Thoracic aorta (tissue), 2 donors: ENCODE measurements at regions not wholly inside any gene's neighbourhood (a gene's known extent, or its start where the extent isn't known, plus 50 kb on each side); places are given as distances from the start of the nearest gene placed in this dataset.

Experiments
- ATAC-seq: fragments of 150-250 bp; one replicate; pipeline ENCODE4 v1.8.0; 2017; ENCODE audit warnings: low read depth; ENCODE audit not compliant: insufficient number of reproducible peaks, low FRiP score
- DNase-seq: peaks from one replicate; pipeline ENCODE4 v3.0.0-alpha.2; 2020; ENCODE audit warnings: low spot score
- H3K27ac ChIP-seq, 2 donors: fragments of 200-600 bp; sonication (generic); 1 replicate in 1 of 2; 2 replicates in 1 of 2; pipeline ENCODE4 v1.5.1; 2016; ENCODE audit warnings: mild to moderate bottlenecking in 2 of 2, moderate library complexity in 2 of 2
- H3K27me3 ChIP-seq: fragments of 200-600 bp; sonication (generic); replicated peaks from 2 replicates; pipeline ENCODE4 v1.6.0; 2016; ENCODE audit warnings: mild to moderate bottlenecking; ENCODE audit not compliant: insufficient read depth
- H3K36me3 ChIP-seq: fragments of 200-600 bp; sonication (generic); one replicate; pipeline ENCODE4 v1.5.1; 2016
- H3K4me1 ChIP-seq, 2 donors: fragments of 200-600 bp; sonication (generic); 1 replicate in 1 of 2; 2 replicates in 1 of 2; pipeline versions ENCODE4 v1.5.1 to v1.6.0; 2016; ENCODE audit warnings: low read depth in 2 of 2, mild to moderate bottlenecking in 1 of 2; ENCODE audit not compliant: control insufficient read depth in 1 of 2
- H3K4me3 ChIP-seq: fragments of 200-600 bp; sonication (generic); 2 replicates; pipeline ENCODE4 v1.5.1; 2016; ENCODE audit warnings: mild to moderate bottlenecking
- H3K9me3 ChIP-seq: fragments of 200-600 bp; sonication (generic); 2 replicates; pipeline ENCODE4 v1.5.1; 2016
- CTCF ChIP-seq: fragments of 200-600 bp; sonication (generic); IDR thresholded peaks from one replicate; pipeline ENCODE4 v1.5.1; 2019; ENCODE audit warnings: antibody characterized with exemption

DNA sequence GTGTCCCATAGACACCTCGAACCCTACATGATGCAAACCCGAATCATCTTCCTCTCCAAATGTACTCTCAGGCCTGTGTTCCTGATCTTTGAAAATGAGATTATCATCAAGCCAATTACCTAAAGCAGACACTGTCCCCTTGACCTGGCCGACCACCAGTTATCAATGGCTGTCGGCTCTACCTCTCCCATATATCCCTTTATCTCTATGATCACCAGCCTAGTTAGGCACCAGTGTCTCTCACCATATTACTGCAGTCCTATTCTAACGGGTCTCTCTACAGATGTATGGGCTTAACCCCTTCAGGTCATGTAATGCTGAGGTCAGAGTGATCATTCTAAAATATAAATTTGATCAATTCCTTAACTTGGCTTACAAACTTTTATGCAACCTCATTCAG lies 234.9 kb upstream of the MARCKS start:
- no peaks in the 10 kb centered on the region for H3K4me1 ChIP-seq
- no peak for ATAC-seq
- H3K4me3 ChIP-seq, result no peak overlapping the region
- no peaks in the 10 kb centered on the region for H3K36me3 ChIP-seq
- DNase-seq, result no peak
- no peak for TF ChIP-seq CTCF
- H3K27me3 ChIP-seq, result no peaks in the 10 kb centered on the region
- H3K27ac ChIP-seq, result no peak overlapping the region
- H3K9me3 ChIP-seq, result no peaks in the 10 kb centered on the region

DNA sequence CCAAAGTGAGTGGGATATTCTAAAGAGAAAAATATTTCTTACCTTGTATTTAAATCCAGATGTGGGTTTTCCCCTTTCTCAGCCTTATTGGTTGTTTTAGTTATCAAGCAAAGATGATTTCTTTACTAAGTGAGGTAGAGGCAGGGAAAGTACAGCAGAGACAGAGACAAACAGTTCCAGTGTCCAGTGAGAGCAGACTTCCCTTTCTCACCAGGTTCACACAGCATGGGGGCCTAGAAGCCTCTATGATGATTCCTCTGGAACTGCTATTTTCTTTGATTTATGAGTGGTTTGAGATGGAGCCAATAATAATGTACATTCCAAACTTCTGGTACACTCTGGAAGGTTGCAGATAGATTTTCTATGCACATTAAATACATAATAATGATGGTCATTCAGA lies 234.0 kb upstream of the MARCKS start:
- ATAC-seq (no peak), DNase-seq (no peak)
- H3K27me3 ChIP-seq, result no peaks in the 10 kb centered on the region
- H3K4me3 ChIP-seq, result no peak overlapping the region
- no peak for TF ChIP-seq CTCF
- no peaks in the 10 kb centered on the region for H3K9me3 ChIP-seq
- no peaks in the 10 kb centered on the region for H3K36me3 ChIP-seq
- no peak overlapping the region for H3K27ac ChIP-seq
- H3K4me1 ChIP-seq, result no peaks in the 10 kb centered on the region

DNA sequence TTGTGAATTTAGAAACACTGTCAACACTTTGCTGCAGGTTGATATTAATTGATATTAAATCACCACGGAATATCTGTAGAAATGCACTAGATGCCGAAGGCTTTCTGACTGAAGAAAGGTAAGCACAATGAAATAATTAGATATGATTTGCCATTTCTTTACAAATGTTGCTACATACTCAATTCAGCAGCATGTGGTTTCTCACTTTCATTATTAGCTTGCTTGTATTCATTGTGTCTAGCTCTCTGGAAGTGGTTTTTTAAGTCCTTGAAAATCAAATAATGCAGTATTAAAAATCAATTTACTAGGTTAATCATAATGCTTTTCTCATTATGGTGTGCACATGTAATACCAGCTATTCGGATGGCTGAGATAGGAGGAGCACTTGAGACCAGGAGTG lies 231.3 kb upstream of the MARCKS start:
- H3K4me1 ChIP-seq, result peaks cover 5 to 16% of the 10 kb centered on the region in 2 donors
- H3K4me3 ChIP-seq, result no peak overlapping the region
- no peaks in the 10 kb centered on the region for H3K36me3 ChIP-seq
- no peak overlapping the region for H3K27ac ChIP-seq
- H3K9me3 ChIP-seq, result no peaks in the 10 kb centered on the region
- no peak for TF ChIP-seq CTCF
- no peaks in the 10 kb centered on the region for H3K27me3 ChIP-seq
- ATAC-seq (no peak), DNase-seq (no peak)

- H3K36me3 ChIP-seq, result no peaks in the 10 kb centered on the region
- DNase-seq, result no peak
- no peak for ATAC-seq
- no peak for TF ChIP-seq CTCF
- H3K27me3 ChIP-seq, result no peaks in the 10 kb centered on the region
- no peaks in the 10 kb centered on the region for H3K9me3 ChIP-seq
- H3K27ac ChIP-seq, result no peak overlapping the region
- no peak overlapping the region for H3K4me3 ChIP-seq
- H3K4me1 ChIP-seq, result peaks cover 12 to 23% of the 10 kb centered on the region in 2 donors
These were observed 230.7 kb upstream of the MARCKS start for GRCh38 chr6:113626475-113626874.

DNA sequence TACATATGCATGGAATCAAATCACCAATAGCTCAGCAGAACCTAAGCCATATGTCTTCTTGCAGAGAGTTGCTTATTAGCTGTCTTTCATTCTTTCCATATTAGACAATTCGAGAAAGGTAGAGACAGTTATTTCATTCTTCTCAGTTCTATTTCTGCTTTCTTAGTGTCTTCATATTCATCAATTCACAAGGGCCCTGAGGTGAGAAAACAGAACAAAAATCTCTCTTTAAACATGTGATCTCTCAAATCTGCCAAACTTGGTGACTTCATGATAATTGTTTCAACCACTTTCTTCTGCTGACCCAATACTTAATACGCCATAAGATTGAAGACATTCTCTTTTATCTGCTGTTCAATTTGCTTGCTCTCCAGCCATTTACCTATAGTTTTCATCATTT lies 229.7 kb upstream of the MARCKS start:
- ATAC-seq, result no peak
- Histone ChIP-seq H3K4me3 (no peak overlapping the region), H3K27me3 (no peaks in the 10 kb centered on the region), H3K36me3 (no peaks in the 10 kb centered on the region), H3K27ac (no peak overlapping the region), H3K4me1 (peaks cover 21 to 31% of the 10 kb centered on the region in 2 donors), H3K9me3 (no peaks in the 10 kb centered on the region)
- TF ChIP-seq CTCF, result no peak
- no peak for DNase-seq
